G401.6 (cell line): ENCODE measurements at regions not wholly inside any gene's neighbourhood (a gene's known extent, or its start where the extent isn't known, plus 50 kb on each side); places are given as distances from the start of the nearest gene placed in this dataset.

Experiments used
- FAIRE-seq: peaks from 2 replicates; lab custom pipeline; 2012; peaks lifted over from hg19 to GRCh38; lab: Jason Lieb, UNC

- FAIRE-seq: no peak
Observed at GRCh38 chr18:38369772-38370690, 804.4 kb upstream of the CELF4 start.

DNA sequence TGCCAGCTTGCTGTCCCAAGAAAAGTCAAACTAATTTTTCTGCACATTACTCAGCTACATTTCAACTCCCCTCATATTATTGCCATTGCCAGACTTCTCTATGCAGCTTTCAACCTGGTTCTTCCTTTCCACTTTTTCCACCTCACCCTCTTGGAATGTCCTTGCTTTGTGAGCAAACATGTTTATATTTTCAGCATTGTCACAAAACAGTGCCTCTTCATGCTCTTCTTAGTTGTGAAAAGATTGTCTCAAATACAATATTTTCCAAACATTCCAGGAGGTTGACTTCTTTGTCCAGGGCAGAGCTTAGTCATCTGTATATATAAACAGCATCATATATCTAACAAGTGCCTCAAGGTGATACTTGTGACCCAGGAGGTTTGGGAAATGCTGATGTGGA lies 803.3 kb upstream of the CELF4 start:
- FAIRE-seq: no peak

DNA sequence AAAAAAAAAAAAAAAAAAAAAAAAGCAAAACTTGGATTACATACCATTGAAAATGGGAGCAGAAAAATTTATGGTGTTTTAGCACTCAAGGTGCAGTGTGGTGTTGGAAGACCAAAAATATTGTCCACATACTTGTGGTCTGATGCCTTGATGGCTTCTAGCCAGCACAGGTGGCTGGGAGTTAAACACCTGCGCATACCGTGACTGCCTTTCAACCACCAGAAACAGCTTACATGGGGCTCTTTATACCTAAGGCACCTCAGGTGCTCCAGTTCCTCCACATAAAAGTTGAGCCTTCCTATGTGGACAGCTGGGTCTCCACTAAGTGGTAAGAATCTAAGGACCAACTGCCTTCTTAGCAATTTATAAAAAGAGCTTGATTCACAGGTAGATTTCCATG lies 802.6 kb upstream of the CELF4 start:
- FAIRE-seq: no peak

GRCh38 chr18:38367473-38367872 lies 801.9 kb upstream of the CELF4 start:
- no peak for FAIRE-seq

DNA sequence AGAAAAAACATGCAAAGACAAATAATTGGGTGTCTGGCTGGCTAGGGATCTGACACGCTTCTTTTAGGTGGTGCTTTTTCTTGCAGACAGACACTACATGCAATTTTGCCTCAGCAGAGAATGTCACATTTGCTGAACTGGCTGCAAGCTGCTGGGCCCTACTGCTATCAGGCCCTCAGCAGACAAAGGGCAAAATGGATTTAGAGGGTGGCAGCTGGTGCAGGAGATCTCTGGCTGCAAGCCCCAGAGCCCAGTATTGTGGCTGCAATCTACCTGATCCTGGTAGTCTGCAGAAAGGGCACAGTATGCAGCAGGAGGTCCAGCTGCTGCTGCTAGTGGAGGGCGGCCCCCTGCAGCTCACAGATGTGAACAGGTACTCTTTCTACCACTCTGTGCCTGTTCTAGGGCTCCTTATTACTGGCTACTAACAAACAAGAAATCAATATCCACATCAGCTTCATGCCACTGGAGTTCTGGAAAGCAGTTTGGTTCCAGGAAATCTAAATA lies 796.7 kb upstream of the CELF4 start:
- FAIRE-seq: no peak

DNA sequence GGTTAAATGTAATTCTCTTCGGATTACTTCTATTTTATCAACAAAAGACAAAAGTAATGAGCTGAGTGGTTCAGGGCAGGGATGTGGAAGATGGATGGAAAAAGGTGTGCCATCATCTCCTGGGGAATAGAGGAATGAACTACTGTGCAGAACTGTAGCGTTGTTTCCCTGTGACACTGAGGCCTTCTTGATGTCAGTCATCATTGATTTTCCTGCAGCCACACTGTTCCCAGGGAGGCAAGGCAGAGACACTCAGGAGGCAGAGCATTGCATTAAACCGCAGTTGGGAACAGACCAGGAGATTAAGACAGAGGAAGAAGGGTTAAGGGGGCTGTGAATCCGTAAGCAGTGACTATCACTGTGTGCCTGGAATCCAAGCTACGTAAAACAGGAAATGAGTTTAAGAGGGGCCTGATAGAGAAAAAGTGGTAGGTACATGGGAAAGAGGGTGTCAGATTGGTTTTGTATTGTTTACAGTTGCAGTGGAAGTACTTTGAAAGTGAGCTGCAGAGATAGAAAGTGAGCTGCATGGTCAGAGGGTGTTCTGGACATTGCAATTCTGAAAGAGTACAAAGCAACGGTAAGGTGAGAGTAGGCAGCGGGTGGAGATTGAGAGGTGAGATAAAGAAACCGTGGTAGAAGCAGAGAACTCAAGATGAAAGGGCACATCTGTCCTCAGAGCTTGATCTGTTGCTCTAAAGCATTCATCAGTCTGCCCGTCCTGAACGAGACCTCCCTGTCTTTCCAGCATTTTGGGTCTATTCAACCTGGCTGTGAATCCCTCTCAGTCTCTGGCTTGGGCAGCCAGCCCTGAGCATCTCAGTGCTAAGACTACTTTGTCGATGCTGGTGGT lies 793.4 kb upstream of the CELF4 start:
- no peak for FAIRE-seq

GRCh38 chr18:38353149-38353548 lies 787.6 kb upstream of the CELF4 start:
- FAIRE-seq: no peak

DNA sequence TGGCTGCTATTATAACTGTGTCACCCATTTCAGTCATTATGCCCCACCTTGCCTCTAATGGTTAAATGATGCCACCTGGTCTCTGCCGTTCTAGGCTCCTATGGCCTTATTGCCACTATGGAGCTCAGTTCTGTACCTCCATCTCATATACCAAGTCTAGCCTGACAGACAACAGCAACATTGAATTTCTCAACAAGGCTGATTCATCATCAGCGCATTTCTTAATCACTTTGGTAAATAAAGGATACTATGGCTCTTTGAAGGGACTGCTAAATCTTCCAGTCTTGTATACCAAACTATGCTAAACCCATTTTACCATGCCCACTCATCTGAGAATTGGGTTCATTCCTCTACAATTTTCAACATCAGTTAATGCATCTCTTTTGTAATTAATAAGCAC lies 784.5 kb upstream of the CELF4 start:
- no peak for FAIRE-seq

DNA sequence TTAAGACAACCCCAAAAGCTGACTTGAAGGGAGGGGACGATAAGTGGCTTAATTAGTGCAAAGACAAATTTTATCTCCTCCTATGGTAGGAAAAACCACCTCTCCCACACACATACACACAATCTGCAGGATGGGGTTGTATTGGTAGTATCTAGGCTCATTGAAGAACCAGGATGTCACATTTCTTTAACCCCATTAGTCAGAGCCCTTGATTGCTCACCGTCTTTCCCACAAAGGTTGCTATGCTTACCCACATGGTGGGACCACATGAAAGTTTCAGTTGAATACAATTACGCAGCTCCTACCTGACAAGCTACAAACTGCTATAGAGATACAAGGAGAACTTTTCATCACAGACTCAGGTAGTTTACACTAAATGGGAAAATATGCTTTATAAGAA lies 765.0 kb upstream of the CELF4 start:
- FAIRE-seq: no peak

GRCh38 chr18:38329145-38329544 lies 763.5 kb upstream of the CELF4 start:
- no peak for FAIRE-seq

GRCh38 chr18:38322206-38322605 lies 756.6 kb upstream of the CELF4 start:
- FAIRE-seq: no peak

GRCh38 chr18:38321262-38321661 lies 755.7 kb upstream of the CELF4 start:
- no peak for FAIRE-seq

- no peak for FAIRE-seq
Observed at GRCh38 chr18:38318416-38318815, 752.8 kb upstream of the CELF4 start.

DNA sequence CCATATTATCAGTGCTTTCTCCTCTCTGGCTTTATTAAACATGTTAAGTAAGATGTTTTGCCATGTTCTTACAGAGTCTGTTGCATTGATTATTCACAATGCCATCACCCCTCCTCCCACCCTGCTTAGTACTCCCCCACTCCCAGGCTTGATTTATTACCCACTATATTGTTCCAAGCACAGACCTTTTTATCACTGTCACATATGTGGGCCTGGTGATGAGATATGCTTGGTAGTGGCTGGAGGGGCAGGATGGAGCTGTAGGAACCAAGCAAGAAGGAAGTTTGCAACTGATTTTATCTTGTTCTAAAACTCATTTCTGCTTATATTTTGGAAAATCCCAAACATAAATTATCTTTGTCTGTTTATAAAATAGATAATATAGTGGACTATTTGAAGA lies 748.2 kb upstream of the CELF4 start:
- FAIRE-seq: no peak

DNA sequence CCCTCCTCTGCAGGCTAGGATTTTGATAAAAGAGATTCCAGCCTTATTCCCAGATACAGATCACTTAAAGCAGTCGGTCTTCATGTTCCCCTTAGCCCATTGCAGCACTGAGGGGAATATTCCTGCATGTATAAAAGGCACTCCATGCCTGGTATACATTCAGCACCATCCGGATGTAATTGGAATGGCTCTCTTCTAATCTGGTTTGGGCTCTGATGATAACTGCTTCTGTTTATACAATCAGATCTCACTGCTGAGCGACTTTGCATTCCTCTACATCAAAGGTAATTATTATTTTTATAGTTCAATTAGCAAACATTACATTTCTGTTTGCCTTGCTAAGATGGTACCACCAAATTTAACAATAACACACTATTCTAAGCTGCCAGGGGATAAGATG lies 746.9 kb upstream of the CELF4 start:
- FAIRE-seq: no peak

- no peak for FAIRE-seq
Observed at GRCh38 chr18:38310936-38311335, 745.3 kb upstream of the CELF4 start.

DNA sequence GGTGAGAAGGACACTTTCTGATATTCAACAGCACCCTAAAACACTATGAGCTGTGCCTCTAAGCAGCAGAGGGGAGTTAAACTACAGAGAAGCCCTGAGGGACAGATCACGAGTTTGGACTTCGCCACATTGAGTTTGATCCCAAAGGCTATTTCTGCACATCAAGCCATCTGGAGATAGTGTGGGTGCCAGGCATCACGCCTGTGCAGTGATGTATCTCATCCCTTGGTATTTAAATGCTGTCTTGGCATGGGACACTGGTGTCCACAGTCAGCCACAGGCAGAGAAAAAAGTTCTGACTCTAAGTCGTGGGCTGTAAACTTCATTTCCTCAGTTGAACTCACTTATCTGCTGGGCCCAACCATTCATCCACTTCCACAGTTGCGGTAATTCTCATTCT lies 742.3 kb upstream of the CELF4 start:
- FAIRE-seq: no peak

GRCh38 chr18:38305961-38306360 lies 740.4 kb upstream of the CELF4 start:
- no peak for FAIRE-seq

DNA sequence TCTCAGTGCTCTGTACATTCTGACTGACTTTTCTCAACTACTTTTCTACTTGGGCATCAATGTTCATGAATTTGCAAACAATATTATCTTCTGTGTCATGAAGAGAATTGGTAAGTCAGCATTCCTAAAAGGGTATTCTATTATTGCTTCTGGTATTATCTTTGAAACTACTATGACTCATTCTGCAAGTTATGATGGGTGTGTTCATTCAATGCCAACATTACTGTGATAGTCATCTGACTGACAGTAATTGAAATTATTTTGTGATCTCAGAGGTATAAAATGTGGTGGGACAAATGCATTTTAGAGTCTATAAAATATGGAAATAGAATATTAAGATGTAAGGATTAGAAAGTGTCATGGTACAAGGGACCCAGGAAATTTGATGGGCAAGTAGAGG lies 736.0 kb upstream of the CELF4 start:
- no peak for FAIRE-seq

DNA sequence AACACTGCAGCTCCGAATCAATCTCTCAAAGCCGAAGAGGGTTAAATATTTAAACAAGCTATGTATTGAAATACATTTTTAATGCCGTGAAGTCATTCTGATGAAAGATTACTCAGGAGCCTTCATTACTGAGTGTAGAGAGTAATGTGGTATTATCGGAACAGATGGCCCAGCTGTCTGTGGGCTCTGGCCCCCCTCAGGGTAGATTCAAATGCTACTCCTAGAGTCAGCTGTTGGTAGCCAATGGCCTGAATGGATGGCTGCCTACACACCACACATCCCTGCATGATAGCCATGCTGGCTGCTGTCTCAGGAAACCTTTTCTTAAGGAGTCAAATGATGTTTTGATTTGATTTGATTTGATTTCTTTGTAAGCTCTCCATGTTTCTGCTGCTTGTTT lies 732.3 kb upstream of the CELF4 start:
- FAIRE-seq: no peak

- FAIRE-seq: no peak
Observed at GRCh38 chr18:38290229-38290628, 724.6 kb upstream of the CELF4 start.

- FAIRE-seq: no peak
Observed at GRCh38 chr18:38284972-38285371, 719.4 kb upstream of the CELF4 start.

- FAIRE-seq: no peak
Observed at GRCh38 chr18:38263066-38263465, 697.5 kb upstream of the CELF4 start.
